ENCODE measurements at regions not wholly inside any gene's neighbourhood (a gene's known extent, or its start where the extent isn't known, plus 50 kb on each side); places are given as distances from the start of the nearest gene placed in this dataset.

DNA sequence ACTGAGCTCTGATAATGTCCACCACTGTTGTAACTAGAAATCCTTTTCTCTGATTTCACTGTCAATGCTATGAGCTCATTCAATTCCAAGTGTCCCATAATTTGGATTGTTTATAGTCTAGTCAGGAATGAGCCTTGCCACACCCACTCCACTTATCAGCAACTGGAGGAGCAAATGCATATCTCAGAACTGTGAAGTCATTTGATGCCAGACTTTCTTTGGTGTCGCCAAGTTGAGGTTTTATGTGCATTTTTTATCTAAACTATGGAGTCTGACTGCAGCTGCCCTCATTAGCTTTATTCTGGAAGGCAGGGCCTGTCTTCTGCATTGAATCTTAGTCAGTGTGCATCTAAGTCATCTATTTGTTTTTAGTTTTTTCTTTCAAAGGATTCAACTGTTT lies 361.3 kb downstream of the PMP22 start:
- no peak for DNase-seq (ENCODE audit: low read depth in 2 of 2)

GRCh38 chr17:14902803-14903202 lies 362.3 kb downstream of the PMP22 start:
- no peak for DNase-seq (ENCODE audit: low read depth in 2 of 2)

DNA sequence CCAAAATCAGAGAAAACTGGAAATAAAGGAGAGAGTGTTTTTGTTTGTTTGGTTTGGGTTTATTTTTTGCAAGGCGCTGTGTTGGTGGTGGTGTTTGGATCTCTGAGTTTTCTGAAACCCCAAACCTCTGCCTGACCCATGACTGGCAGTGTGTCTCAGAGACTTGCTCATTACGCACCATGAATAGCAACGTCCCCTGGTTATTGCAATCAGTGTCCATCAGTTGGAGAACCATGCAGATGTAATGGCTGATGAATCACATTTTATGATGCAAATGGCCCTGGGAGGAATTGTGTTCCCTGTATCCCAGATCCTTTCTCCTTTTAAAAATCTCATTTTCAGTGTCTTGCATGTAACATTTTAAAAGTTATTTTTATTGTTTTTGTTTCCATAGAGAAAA lies 362.8 kb downstream of the PMP22 start:
- DNase-seq (ENCODE audit: low read depth in 2 of 2): no peak

- no peak for DNase-seq (ENCODE audit: low read depth in 2 of 2)
Observed at GRCh38 chr17:14901376-14901775, 363.8 kb downstream of the PMP22 start.

DNA sequence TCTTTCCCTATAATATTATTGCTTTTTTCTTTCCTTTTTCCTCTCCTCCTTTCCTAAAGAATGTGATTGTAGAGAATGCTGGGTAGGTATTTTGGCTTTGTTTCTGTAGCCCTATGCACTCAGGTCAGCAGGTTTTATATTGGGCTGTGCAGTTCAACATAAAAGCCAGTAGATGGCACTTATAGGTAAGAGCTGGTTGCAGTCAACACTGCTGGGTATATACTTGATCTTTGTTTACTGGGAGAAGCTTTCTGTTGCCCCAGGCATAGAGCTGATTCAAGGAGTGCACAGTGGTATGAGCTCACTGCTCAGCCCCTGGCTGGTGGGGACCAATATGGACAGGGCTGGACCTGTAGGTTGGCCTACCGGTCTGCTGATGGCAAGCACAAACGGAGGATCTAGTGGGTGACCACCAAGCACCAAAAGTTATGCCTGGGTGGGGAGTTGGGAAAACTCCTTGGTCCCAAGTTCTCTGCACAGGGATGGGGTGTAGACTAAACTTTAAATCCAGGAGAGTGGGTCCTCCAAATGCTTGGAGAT lies 378.9 kb downstream of the PMP22 start:
- DNase-seq (ENCODE audit: low read depth in 2 of 2): no peak

GRCh38 chr17:14882131-14882530 lies 383.0 kb downstream of the PMP22 start:
- no peak for DNase-seq (ENCODE audit: low read depth in 2 of 2)

GRCh38 chr17:14875557-14876412 lies 389.3 kb downstream of the PMP22 start:
- DNase-seq (ENCODE audit: low read depth in 2 of 2): no peak

- no peak for DNase-seq (ENCODE audit: low read depth in 2 of 2)
Observed at GRCh38 chr17:14873996-14874395, 391.1 kb downstream of the PMP22 start.

DNA sequence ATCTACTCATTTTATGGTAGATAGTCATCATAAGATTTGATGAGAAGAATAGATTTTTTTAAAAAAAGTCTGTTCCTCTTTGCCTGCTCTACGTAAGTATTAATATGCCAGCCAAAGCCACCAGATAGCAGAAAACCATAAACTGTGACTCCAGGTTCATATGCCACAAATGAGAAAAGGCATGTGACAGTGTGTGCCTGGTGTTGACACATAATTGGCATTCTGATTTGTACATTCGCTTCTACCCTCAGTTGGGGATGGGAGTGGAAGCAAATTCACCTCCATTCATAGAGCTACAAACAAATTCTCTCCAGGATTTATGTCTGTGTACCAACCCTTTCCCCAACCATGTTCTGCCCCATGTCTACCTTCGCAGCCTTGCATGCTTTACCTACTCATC lies 391.6 kb downstream of the PMP22 start:
- DNase-seq (ENCODE audit: low read depth in 2 of 2): no peak

DNA sequence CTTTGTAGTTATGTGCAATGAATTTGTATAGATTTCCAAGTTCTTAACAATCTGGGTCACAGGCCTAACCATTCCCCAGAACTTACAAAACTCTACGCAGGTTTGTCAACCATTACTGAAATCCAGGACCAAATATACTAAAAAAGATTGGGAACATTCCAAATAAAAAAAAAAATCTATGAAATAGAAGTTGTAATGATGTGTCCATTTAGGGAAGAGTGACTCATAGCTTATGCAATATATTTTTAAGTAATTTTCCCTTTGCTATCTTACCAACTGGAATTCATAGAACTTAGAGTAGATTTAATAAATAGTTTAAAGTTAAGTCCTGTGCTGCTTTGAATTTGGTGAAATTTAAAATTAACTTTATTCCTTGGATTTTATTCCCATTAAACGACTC lies 393.2 kb downstream of the PMP22 start:
- DNase-seq (ENCODE audit: low read depth in 2 of 2): no peak

DNA sequence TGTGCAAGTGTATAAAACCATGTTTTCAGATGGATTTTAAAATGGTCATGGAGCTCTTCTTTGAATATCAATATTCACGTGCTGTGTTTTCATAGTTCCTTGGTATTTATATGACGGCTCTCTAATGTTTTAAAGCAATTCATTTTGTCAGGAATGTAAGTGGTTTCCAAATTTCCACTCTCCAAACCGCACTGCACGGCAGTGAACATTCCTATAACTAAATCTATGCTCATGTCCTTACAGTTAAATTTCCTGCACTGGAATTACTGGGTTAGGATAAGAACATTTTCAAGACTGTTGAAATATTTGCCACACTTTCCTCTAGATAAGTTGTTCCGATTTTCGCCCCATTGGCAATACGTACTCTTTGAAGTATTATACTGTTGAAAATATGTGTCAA lies 398.9 kb downstream of the PMP22 start:
- no peak for DNase-seq (ENCODE audit: low read depth in 2 of 2)

GRCh38 chr17:14864127-14864526 lies 401.0 kb downstream of the PMP22 start:
- no peak for DNase-seq (ENCODE audit: low read depth in 2 of 2)

DNA sequence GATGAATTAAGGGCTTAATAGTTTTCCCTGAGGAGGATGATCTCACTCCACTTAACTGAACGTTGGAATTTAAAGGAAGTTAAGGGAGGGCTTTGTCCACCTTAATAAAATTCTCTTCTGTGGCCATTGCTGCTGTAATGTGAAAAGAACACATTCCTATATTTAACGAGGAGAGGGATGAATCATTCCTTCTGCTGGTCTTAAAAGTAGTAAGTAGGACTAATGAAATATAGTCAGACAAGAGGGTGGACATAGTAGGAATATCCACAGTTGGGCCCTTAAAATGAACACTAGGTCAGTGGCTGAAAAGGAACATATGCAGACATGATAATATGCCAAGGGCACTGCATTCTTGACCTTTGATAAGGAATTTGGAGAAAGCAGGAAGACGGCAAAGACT lies 405.6 kb downstream of the PMP22 start:
- no peak for DNase-seq (ENCODE audit: low read depth in 2 of 2)

- no peak for DNase-seq (ENCODE audit: low read depth in 2 of 2)
Observed at GRCh38 chr17:14856176-14856575, 408.9 kb downstream of the PMP22 start.

- no peak for DNase-seq (ENCODE audit: low read depth in 2 of 2)
Observed at GRCh38 chr17:14854691-14855090, 410.4 kb downstream of the PMP22 start.

DNA sequence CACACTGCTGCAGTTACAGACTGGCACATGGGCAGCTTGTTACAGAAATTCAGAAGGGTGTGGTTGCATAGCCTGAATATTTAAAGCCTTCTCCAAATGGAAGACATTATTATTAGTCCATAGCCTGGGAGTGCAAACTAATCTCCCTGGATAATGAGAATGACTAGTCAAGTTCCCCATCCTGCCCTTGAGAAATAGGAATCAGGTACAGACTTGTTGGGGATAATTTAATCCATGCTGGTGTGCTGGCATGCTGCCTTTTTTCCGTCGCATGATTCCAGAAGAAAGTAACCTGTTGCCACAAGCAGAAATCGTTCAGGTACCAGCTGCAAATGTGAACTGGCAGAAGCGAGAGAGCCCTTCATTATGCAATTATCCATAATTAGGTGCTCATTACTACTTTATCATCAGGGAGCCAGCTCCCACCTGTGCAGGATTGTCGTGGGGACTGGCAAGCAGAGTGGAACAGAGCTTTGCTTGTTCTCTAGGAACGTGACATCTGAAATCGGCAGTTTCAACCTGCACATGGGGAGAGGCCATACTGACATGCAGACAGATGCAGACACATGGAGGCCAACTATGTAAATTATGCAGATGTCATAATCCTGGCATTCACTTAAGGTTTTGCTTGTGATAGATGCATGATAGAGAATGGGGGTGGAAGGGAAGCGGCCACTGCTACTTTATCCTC lies 419.4 kb downstream of the PMP22 start:
- DNase-seq (ENCODE audit: low read depth in 2 of 2): no peak

DNA sequence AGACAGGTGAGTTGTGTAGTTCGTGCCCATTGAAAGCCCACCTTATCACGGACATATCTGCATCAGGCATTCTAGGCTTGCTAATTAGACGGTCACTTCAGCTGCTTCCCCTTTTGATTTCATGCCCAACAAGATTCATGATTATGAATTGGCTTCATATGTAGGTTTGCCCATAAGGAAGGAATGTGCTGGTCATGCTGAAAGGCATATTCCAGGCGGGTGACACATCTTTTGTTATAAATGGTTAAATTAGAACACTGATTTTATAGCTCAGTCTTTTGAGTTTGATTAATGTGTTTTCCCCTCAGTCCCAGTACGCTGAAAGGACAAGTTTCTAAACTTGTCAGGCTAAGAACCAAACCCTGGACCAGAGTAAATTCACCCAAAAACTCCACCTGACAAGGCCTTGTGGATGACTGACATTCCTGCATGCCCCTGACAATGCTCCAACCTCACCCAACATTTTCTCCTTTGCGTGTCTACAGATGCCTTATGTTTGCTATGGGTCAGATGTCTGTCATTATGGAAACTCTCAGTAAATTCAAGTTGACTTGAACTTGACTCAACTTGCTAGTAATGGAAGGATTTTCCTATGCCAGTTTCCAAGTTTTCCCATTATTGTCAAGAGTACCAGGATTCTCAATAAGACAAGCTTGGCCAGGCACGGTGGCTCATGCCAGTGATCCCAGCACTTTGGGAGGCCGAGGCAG lies 421.9 kb downstream of the PMP22 start:
- DNase-seq (ENCODE audit: low read depth in 2 of 2): no peak

DNA sequence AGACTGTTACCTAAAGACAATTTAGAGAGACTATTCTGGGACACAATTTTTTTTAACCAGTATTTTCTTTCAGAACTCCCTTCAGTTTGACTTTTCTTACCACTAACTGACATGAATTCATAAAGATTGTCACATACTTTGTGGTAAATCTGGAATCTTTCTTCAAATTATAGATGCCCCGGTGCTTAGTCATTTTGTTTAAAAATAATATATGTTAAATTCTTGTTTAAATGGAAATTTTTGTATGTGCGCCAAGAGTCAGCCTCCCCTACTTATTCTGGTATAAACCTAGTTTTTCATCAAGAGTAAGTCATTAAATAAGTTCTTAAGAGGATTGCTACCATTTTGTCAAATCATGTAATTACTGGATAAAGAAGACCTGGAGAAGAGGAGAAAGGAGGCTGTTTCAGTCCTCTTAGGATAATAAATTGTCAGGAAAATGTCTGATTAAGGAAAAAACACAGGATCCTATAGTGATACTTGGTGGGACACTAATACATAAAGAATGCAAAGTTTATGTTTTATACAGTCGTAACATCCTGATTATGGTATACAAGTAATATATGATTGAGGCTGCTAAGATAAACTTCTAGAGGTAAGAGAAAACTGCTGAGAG lies 424.4 kb downstream of the PMP22 start:
- no peak for DNase-seq (ENCODE audit: low read depth in 2 of 2)

DNA sequence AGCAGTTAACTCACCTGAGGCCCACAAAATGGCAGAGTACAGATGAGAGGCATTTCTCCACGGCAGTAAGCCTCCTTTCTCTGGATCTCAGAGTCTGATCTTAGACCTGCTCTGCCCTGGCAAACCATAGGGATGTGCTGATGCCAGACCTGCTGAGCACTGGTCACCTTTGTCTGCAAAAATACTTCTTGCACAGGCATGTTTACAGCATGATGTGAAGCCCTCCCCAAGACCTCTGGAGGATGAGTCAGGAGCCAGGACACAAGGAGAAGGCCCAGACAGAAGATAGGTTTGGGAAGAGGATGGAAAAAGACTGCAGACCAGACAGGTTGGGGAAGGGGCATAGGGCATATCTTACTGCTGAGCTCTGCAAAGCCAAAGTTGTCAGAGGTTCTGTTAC lies 426.6 kb downstream of the PMP22 start:
- no peak for DNase-seq (ENCODE audit: low read depth in 2 of 2)

DNA sequence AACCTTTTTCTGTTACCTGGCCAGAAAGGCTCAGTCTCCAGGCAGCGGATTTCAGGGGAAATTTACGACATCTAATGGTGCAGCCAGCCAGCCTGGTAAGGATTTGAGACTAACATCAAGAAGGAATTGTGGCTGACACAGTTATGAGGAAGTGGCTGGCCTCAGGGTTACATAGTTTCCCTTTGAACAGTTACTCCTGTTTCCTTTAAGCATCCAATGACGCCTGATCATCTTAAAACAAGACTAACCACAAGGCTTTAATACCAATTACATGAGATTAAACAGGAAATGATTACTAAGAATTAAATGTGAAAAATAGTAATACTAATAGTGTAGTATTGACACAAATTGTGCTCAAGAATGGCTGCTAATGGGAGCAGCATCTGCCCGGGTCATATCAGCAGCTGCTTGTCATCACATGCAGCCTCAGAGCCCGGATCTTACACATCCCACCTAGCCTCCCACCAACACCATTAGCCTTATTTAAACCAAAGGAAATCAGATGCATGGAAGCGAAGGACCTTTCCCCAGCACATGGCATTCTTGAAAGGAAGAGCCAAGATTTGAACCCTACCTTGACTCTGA lies 431.8 kb downstream of the PMP22 start:
- no peak for DNase-seq (ENCODE audit: low read depth in 2 of 2)

GRCh38 chr17:14831491-14831890 lies 433.6 kb downstream of the PMP22 start:
- DNase-seq (ENCODE audit: low read depth in 2 of 2): no peak

Data from stimulated activated CD4-positive, alpha-beta T cell treated with anti-CD3 and anti-CD28 coated beads, Interleukin-15, amount 100 ng/mL, for 48 hours (primary cell).